H9 (cell line): ENCODE measurements at regions not wholly inside any gene's neighbourhood (a gene's known extent, or its start where the extent isn't known, plus 50 kb on each side); places are given as distances from the start of the nearest gene placed in this dataset.

ENCODE experiments used
- DNase-seq: peaks from one replicate; pipeline ENCODE4 v3.0.0-alpha.2; 2017
- H2AFZ ChIP-seq: one replicate; pipeline ENCODE4 v1.6.1; 2013; ENCODE audit warnings: mild to moderate bottlenecking, low read length, control low read depth, moderate library complexity
- H2AK5ac ChIP-seq: 2 replicates; pipeline ENCODE4 v1.6.1; 2013; ENCODE audit warnings: low read length, control low read depth, mixed read lengths; ENCODE audit not compliant: insufficient read length
- H2BK120ac ChIP-seq: one replicate; pipeline ENCODE4 v1.6.1; 2013; ENCODE audit warnings: low read depth, mild to moderate bottlenecking, low read length, control low read depth, inconsistent platforms; ENCODE audit not compliant: poor library complexity, severe bottlenecking
- H2BK12ac ChIP-seq: 2 replicates; pipeline ENCODE4 v1.6.1; 2013; ENCODE audit warnings: low read length, control low read depth, mixed read lengths, low read depth; ENCODE audit not compliant: insufficient read length
- H2BK15ac ChIP-seq: 2 replicates; pipeline ENCODE4 v1.6.1; 2013; ENCODE audit warnings: low read depth, low read length, control low read depth
- H2BK20ac ChIP-seq: one replicate; pipeline ENCODE4 v1.6.1; 2013; ENCODE audit warnings: low read depth, mild to moderate bottlenecking, low read length, control low read depth, inconsistent platforms; ENCODE audit not compliant: poor library complexity, severe bottlenecking
- H2BK5ac ChIP-seq: 2 replicates; pipeline ENCODE4 v1.6.1; 2013; ENCODE audit warnings: low read length, control low read depth, mixed read lengths; ENCODE audit not compliant: insufficient read length
- H3K14ac ChIP-seq: 2 replicates; pipeline ENCODE4 v1.6.1; 2013; ENCODE audit warnings: low read length, control low read depth; ENCODE audit not compliant: insufficient read depth
- H3K18ac ChIP-seq: 2 replicates; pipeline ENCODE4 v1.6.1; 2013; ENCODE audit warnings: low read depth, mild to moderate bottlenecking, mixed read lengths, low read length, control low read depth; ENCODE audit not compliant: insufficient read length
- H3K23ac ChIP-seq: 2 replicates; pipeline ENCODE4 v1.6.1; 2013; ENCODE audit warnings: low read length, control low read depth, mixed read lengths, low read depth; ENCODE audit not compliant: insufficient read length
- H3K23me2 ChIP-seq: 2 replicates; pipeline ENCODE4 v1.6.1; 2013; ENCODE audit warnings: low read depth, mild to moderate bottlenecking, mixed read lengths, low read length, control low read depth; ENCODE audit not compliant: insufficient read length, poor library complexity, severe bottlenecking
- H3K27ac ChIP-seq: 2 replicates; pipeline ENCODE4 v1.5.1; 2013; ENCODE audit warnings: low read length, control low read depth, mixed read lengths, low read depth; ENCODE audit not compliant: insufficient read length
- H3K27me3 ChIP-seq: 2 replicates; pipeline ENCODE4 v1.6.1; 2013; ENCODE audit warnings: low read length, control low read depth, inconsistent platforms; ENCODE audit not compliant: insufficient read depth
- H3K4ac ChIP-seq: 2 replicates; pipeline ENCODE4 v1.6.1; 2013; ENCODE audit warnings: low read depth, mild to moderate bottlenecking, control low read depth, inconsistent platforms, low read length, moderate library complexity
- H3K4me1 ChIP-seq: 2 replicates; pipeline ENCODE4 v1.6.1; 2013; ENCODE audit warnings: low read length, control low read depth, inconsistent platforms; ENCODE audit not compliant: insufficient read depth
- H3K4me2 ChIP-seq: 2 replicates; pipeline ENCODE4 v1.6.1; 2013; ENCODE audit warnings: low read length, control low read depth, mixed read lengths; ENCODE audit not compliant: insufficient read length, insufficient read depth
- H3K56ac ChIP-seq: 2 replicates; pipeline ENCODE4 v1.6.1; 2013; ENCODE audit warnings: low read depth, mild to moderate bottlenecking, mixed read lengths, low read length, control low read depth; ENCODE audit not compliant: insufficient read length
- H3K79me1 ChIP-seq: 2 replicates; pipeline ENCODE4 v1.6.1; 2013; ENCODE audit warnings: low read depth, mild to moderate bottlenecking, moderate library complexity, low read length, control low read depth, inconsistent platforms; ENCODE audit not compliant: insufficient read depth, poor library complexity, severe bottlenecking
- H3K79me2 ChIP-seq: 2 replicates; pipeline ENCODE4 v1.6.1; 2013; ENCODE audit warnings: low read length, control low read depth, inconsistent platforms; ENCODE audit not compliant: insufficient read depth
- H3K9ac ChIP-seq: 2 replicates; pipeline ENCODE4 v1.6.1; 2013; ENCODE audit warnings: low read length, control low read depth, mixed read lengths; ENCODE audit not compliant: insufficient read length; ENCODE audit errors: extremely low read depth
- H3K9me3 ChIP-seq: one replicate; pipeline ENCODE4 v1.6.1; 2013; ENCODE audit warnings: low read depth, low read length, inconsistent platforms; ENCODE audit not compliant: control insufficient read depth
- H3T11ph ChIP-seq: one replicate; pipeline ENCODE4 v1.6.1; 2013; ENCODE audit warnings: mild to moderate bottlenecking, low read length, control low read depth, inconsistent platforms
- H4K20me1 ChIP-seq: one replicate; pipeline ENCODE4 v1.6.1; 2013; ENCODE audit not compliant: control insufficient read depth, insufficient read length, insufficient read depth
- H4K5ac ChIP-seq: 2 replicates; pipeline ENCODE4 v1.6.1; 2013; ENCODE audit warnings: low read depth, mild to moderate bottlenecking, mixed read lengths, low read length, control low read depth; ENCODE audit not compliant: insufficient read length
- H4K8ac ChIP-seq: replicated peaks from 2 replicates; pipeline ENCODE4 v1.6.1; 2013; ENCODE audit warnings: low read length, control low read depth, mixed read lengths, low read depth; ENCODE audit not compliant: insufficient read length
- H4K91ac ChIP-seq: 2 replicates; pipeline ENCODE4 v1.6.1; 2013; ENCODE audit warnings: low read depth, mild to moderate bottlenecking, moderate library complexity, mixed read lengths, low read length, control low read depth; ENCODE audit not compliant: insufficient read length
- H3K27ac Mint-ChIP-seq, 3 experiments: 2 replicates in 2 of 3; 3 replicates in 1 of 3; pipeline ENCODE4 v1.8.0; 2020 to 2021; ENCODE audit warnings: mixed read lengths in 3 of 3, mild to moderate bottlenecking in 1 of 3, moderate library complexity in 1 of 3
- H3K27me3 Mint-ChIP-seq: 2 replicates; pipeline ENCODE4 v1.8.0; 2021; ENCODE audit warnings: low read depth, mild to moderate bottlenecking, moderate library complexity, mixed read lengths
- H3K36me3 Mint-ChIP-seq, 3 experiments: 2 replicates in 2 of 3; 3 replicates in 1 of 3; pipeline ENCODE4 v1.8.0; 2020 to 2021; ENCODE audit warnings: low read depth in 3 of 3, mixed read lengths in 3 of 3; ENCODE audit not compliant: insufficient read depth in 1 of 3
- H3K4me1 Mint-ChIP-seq, 2 experiments: 2 replicates each; pipeline ENCODE4 v1.8.0; 2020; ENCODE audit warnings: mixed read lengths in 2 of 2
- H3K4me3 Mint-ChIP-seq, 2 experiments: 2 replicates in 1 of 2; 3 replicates in 1 of 2; pipeline ENCODE4 v1.8.0; 2020 to 2021; ENCODE audit warnings: mild to moderate bottlenecking in 2 of 2, mixed read lengths in 2 of 2, moderate library complexity in 1 of 2
- H3K9me3 Mint-ChIP-seq, 2 experiments: 2 replicates in 1 of 2; 3 replicates in 1 of 2; pipeline ENCODE4 v1.8.0; 2020; ENCODE audit warnings: mild to moderate bottlenecking in 2 of 2, mixed read lengths in 2 of 2, moderate library complexity in 1 of 2
- CTCF ChIP-seq: fragments of 200-600 bp; sonication (generic); conservative IDR thresholded peaks from 3 replicates; pipeline ENCODE4 v1.8.0; 2021; ENCODE audit warnings: antibody characterized with exemption, mild to moderate bottlenecking
- WGBS: extraction: QIAGEN DNeasy Blood & Tissue Kit; methylation state at CpG from one replicate; pipeline ENCODE4 v1.1.7; 2013; ENCODE audit warnings: missing lambda C conversion rate, low lambda C conversion rate, mixed read lengths; ENCODE audit not compliant: insufficient read length; ENCODE audit errors: extremely low coverage; 5-methylcytosine and 5-hydroxymethylcytosine counted together

DNA sequence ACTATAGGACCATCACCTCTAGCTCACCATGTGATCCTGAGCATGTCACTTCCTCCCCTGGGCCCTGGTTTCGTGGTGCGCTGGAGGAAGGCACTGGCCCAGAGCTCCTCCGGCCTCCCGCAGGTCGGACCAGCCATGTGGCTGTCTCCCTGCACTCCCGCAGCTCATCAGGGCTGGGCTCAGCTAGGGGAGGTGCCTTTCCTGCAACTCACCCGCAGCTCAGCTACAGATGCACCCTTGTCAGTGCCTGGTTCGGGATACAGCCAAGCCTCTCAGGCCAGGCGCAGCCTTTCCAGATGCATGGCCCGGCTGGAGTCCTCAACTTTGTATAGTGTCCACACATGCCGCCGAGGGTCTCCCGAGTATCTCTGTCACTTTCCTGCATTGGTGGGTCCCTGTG is 138.2 kb upstream of the VSTM2B start:
- Histone ChIP-seq H3T11ph (no peak overlapping the region), H4K8ac (no peak overlapping the region), H3K23ac (no peak overlapping the region), H3K27ac (no peak overlapping the region), H2AK5ac (no peak overlapping the region), H3K4me1 (no peaks in the 10 kb centered on the region), H4K20me1 (no peaks in the 10 kb centered on the region), H3K4me2 (no peak overlapping the region), H3K9me3 (no peaks in the 10 kb centered on the region), H4K5ac (no peak overlapping the region), H2AFZ (no peak overlapping the region), H2BK5ac (no peak overlapping the region), H3K27me3 (no peaks in the 10 kb centered on the region), H2BK12ac (no peak overlapping the region), H3K79me2 (no peaks in the 10 kb centered on the region), H3K79me1 (no peaks in the 10 kb centered on the region), H3K14ac (peak overlapping the region; percentile 42; the same call in 1 of the 2 replicates), H3K18ac (no peak overlapping the region), H4K91ac (no peak overlapping the region), H3K23me2 (no peaks in the 10 kb centered on the region), H2BK120ac (no peak overlapping the region), H2BK15ac (no peak overlapping the region), H2BK20ac (no peak overlapping the region), H3K56ac (no peak overlapping the region), H3K4ac (no peak overlapping the region), H3K9ac (no peak overlapping the region)
- peaks cover 6 to 15% (median 7%) of the 10 kb centered on the region in 3 experiments; a peak in 5 of 7 replicates for H3K36me3 Mint-ChIP-seq
- no CpG with 5 or more reads among the region's 13 CpGs for WGBS
- TF ChIP-seq CTCF = no peak
- H3K9me3 Mint-ChIP-seq = peaks cover 15 to 16% of the 10 kb centered on the region in 2 experiments
- no peak overlapping the region for H3K4me3 Mint-ChIP-seq
- peaks cover 17 to 24% of the 10 kb centered on the region in 2 experiments for H3K4me1 Mint-ChIP-seq
- H3K27me3 Mint-ChIP-seq = no peaks in the 10 kb centered on the region; the same call in none of the 2 replicates
- no peak overlapping the region for H3K27ac Mint-ChIP-seq
- no peak for DNase-seq
